ENCODE measurements at regions not wholly inside any gene's neighbourhood (a gene's known extent, or its start where the extent isn't known, plus 50 kb on each side); places are given as distances from the start of the nearest gene placed in this dataset.

DNA sequence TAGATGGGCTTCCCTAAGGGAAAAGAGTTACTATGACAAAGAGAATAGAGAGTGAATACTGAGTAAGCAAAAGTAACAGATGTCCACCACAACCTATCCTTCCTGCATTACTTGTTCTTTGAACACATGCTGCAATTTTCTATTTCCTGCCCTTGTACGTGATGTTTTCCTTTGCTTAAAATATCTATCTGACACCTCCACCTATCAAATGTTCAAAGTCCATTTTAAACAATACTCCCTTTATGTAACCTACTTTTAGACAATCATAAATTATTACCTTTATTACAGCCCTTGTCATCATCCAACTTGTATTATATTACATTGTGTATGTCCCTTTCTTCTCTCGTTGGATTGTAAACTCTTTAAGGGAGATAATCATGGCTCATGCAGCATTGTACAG is 147.2 kb upstream of the DYRK2 start:
- Histone ChIP-seq H3K4me3 (ENCODE audit: insufficient read depth, low read length, poor library complexity, severe bottlenecking) (no peak overlapping the region), H2AFZ (ENCODE audit: low read depth, low read length, severe bottlenecking) (no peak overlapping the region), H3K9me2 (replicated peaks; ENCODE audit: insufficient read depth, low read length) (no peaks in the 10 kb centered on the region), H3K36me3 (ENCODE audit: low read length) (no peaks in the 10 kb centered on the region), H3K79me2 (ENCODE audit: insufficient read depth, low read length) (no peaks in the 10 kb centered on the region), H3K9me3 (ENCODE audit: insufficient read depth, low read length) (no peaks in the 10 kb centered on the region), H3K9ac (ENCODE audit: low read length) (no peak overlapping the region), H3K4me2 (ENCODE audit: low read depth, low read length, poor library complexity, severe bottlenecking) (no peak overlapping the region), H3F3A (ENCODE audit: insufficient read depth) (no peaks in the 10 kb centered on the region), H3K27ac (ENCODE audit: low read depth, low read length) (no peak overlapping the region), H4K20me1 (ENCODE audit: low read depth, low read length) (no peaks in the 10 kb centered on the region), H3K27me3 (ENCODE audit: low read length) (no peaks in the 10 kb centered on the region)
- TF ChIP-seq, protein P1, sequence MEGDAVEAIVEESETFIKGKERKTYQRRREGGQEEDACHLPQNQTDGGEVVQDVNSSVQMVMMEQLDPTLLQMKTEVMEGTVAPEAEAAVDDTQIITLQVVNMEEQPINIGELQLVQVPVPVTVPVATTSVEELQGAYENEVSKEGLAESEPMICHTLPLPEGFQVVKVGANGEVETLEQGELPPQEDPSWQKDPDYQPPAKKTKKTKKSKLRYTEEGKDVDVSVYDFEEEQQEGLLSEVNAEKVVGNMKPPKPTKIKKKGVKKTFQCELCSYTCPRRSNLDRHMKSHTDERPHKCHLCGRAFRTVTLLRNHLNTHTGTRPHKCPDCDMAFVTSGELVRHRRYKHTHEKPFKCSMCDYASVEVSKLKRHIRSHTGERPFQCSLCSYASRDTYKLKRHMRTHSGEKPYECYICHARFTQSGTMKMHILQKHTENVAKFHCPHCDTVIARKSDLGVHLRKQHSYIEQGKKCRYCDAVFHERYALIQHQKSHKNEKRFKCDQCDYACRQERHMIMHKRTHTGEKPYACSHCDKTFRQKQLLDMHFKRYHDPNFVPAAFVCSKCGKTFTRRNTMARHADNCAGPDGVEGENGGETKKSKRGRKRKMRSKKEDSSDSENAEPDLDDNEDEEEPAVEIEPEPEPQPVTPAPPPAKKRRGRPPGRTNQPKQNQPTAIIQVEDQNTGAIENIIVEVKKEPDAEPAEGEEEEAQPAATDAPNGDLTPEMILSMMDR (IDR thresholded peaks at IDR 0.05; ENCODE audit: insufficient read depth, low read length, poor library complexity, severe bottlenecking), result no peak
- TF ChIP-seq EZH2phosphoT487 (conservative IDR thresholded peaks at IDR 0.05; ENCODE audit: low read length), result no peak

GRCh38 chr12:67504026-67504425 is 144.5 kb upstream of the DYRK2 start:
- H3K4me3 ChIP-seq (ENCODE audit: insufficient read depth, low read length, poor library complexity, severe bottlenecking), result no peak overlapping the region
- H3K36me3 ChIP-seq (ENCODE audit: low read length), result no peaks in the 10 kb centered on the region
- no peak for TF ChIP-seq EZH2phosphoT487 (conservative IDR thresholded peaks at IDR 0.05; ENCODE audit: low read length)
- TF ChIP-seq, protein P1 (IDR thresholded peaks at IDR 0.05; ENCODE audit: insufficient read depth, low read length, poor library complexity, severe bottlenecking), result no peak
- H4K20me1 ChIP-seq (ENCODE audit: low read depth, low read length), result no peaks in the 10 kb centered on the region
- no peak overlapping the region for H3K27ac ChIP-seq (ENCODE audit: low read depth, low read length)
- no peaks in the 10 kb centered on the region for H3K27me3 ChIP-seq (ENCODE audit: low read length)
- H3K79me2 ChIP-seq (ENCODE audit: insufficient read depth, low read length), result no peaks in the 10 kb centered on the region
- H3K9ac ChIP-seq (ENCODE audit: low read length), result no peak overlapping the region
- H3F3A ChIP-seq (ENCODE audit: insufficient read depth), result no peaks in the 10 kb centered on the region
- H2AFZ ChIP-seq (ENCODE audit: low read depth, low read length, severe bottlenecking), result no peak overlapping the region
- H3K9me2 ChIP-seq (replicated peaks; ENCODE audit: insufficient read depth, low read length), result no peaks in the 10 kb centered on the region
- no peak overlapping the region for H3K4me2 ChIP-seq (ENCODE audit: low read depth, low read length, poor library complexity, severe bottlenecking)
- no peaks in the 10 kb centered on the region for H3K9me3 ChIP-seq (ENCODE audit: insufficient read depth, low read length)

DNA sequence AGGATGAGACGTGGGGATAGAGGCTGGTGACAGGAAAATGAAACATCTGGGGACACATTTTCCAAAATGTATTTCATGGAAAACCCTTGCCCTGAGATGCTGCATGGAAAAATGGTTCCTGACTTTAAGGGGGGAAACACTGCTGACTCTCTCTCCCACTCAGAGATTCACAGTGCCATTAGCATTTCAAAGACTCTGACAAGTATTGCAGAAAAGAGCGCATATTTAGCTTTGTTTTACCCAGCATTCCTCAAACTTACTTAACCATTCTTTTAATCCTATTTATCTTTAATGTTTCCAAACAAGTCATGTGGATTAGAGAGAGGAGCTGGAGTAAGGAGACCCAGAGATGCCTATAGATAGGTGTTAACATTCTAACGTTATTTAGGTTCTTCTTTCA is 141.8 kb upstream of the DYRK2 start:
- no peak overlapping the region for H3K9ac ChIP-seq (ENCODE audit: low read length)
- H3F3A ChIP-seq (ENCODE audit: insufficient read depth), result no peaks in the 10 kb centered on the region
- TF ChIP-seq, protein P1 (IDR thresholded peaks at IDR 0.05; ENCODE audit: insufficient read depth, low read length, poor library complexity, severe bottlenecking), result no peak
- TF ChIP-seq EZH2phosphoT487 (conservative IDR thresholded peaks at IDR 0.05; ENCODE audit: low read length), result no peak
- no peak overlapping the region for H3K4me2 ChIP-seq (ENCODE audit: low read depth, low read length, poor library complexity, severe bottlenecking)
- H4K20me1 ChIP-seq (ENCODE audit: low read depth, low read length), result no peaks in the 10 kb centered on the region
- H3K27ac ChIP-seq (ENCODE audit: low read depth, low read length), result no peak overlapping the region
- H3K4me3 ChIP-seq (ENCODE audit: insufficient read depth, low read length, poor library complexity, severe bottlenecking), result no peak overlapping the region
- H3K27me3 ChIP-seq (ENCODE audit: low read length), result no peaks in the 10 kb centered on the region
- no peaks in the 10 kb centered on the region for H3K9me2 ChIP-seq (replicated peaks; ENCODE audit: insufficient read depth, low read length)
- no peaks in the 10 kb centered on the region for H3K36me3 ChIP-seq (ENCODE audit: low read length)
- H3K9me3 ChIP-seq (ENCODE audit: insufficient read depth, low read length), result no peaks in the 10 kb centered on the region
- H3K79me2 ChIP-seq (ENCODE audit: insufficient read depth, low read length), result no peaks in the 10 kb centered on the region
- no peak overlapping the region for H2AFZ ChIP-seq (ENCODE audit: low read depth, low read length, severe bottlenecking)
